ENCODE measurements at regions not wholly inside any gene's neighbourhood (a gene's known extent, or its start where the extent isn't known, plus 50 kb on each side); places are given as distances from the start of the nearest gene placed in this dataset.

DNA sequence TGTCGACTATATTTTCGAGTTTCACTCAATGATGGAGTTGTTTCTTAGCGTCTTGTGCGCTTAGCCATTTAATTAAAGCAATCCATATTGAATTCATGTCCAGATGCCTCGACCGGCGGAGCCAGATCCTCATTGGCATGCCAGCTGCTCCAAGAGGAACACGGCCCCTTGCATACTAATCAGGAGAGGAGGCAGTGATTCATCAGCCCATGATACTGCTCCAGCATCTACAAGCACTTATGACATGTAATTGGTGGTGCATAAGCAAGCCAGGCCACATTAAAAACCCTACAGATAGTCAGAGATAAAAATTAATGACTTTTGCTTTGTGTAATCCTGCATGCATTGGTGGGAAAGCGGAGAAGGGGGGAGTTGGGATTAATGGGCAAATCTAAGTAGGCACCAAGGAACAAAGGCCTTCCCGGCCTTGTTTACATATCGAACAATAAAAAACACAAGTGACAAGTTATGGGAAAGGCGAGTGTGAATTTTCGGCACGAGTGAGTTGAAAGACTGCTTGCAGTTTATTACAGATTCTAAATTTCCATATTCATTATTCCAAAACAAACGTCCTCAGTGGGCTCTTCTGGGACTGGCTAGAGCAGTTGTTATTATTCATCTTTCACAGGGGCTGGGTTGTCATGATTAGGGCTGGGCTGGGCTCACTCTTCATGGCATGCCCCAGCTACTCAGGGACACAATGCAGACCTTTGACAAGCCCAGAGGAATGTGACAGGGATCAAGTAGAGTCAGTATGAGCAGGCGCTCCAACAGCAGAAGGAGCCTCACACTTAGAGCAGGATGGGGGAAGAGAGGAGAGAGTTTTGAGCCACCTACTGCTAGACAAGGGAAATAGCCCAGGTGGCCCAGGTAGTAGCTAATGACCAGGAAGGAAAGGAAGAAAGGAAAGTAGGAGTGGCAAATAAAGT, 281.7 kb upstream of the ZFHX3 start:
- TF ChIP-seq, protein P1, sequence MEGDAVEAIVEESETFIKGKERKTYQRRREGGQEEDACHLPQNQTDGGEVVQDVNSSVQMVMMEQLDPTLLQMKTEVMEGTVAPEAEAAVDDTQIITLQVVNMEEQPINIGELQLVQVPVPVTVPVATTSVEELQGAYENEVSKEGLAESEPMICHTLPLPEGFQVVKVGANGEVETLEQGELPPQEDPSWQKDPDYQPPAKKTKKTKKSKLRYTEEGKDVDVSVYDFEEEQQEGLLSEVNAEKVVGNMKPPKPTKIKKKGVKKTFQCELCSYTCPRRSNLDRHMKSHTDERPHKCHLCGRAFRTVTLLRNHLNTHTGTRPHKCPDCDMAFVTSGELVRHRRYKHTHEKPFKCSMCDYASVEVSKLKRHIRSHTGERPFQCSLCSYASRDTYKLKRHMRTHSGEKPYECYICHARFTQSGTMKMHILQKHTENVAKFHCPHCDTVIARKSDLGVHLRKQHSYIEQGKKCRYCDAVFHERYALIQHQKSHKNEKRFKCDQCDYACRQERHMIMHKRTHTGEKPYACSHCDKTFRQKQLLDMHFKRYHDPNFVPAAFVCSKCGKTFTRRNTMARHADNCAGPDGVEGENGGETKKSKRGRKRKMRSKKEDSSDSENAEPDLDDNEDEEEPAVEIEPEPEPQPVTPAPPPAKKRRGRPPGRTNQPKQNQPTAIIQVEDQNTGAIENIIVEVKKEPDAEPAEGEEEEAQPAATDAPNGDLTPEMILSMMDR (IDR thresholded peaks at IDR 0.05; ENCODE audit: low read depth, low read length), result peak; percentile 28; the same call in 1 of the 2 replicates
- peak; percentile 82 for DNase-seq
- H3K27me3 ChIP-seq, result no peaks in the 10 kb centered on the region
- H3K36me3 ChIP-seq, result no peaks in the 10 kb centered on the region
- no peak overlapping the region for H3K4me3 ChIP-seq (ENCODE audit: low read depth, low read length)
- H3K4me1 ChIP-seq, result peaks cover 32% of the 10 kb centered on the region
- H3K9me3 ChIP-seq, result no peaks in the 10 kb centered on the region

DNA sequence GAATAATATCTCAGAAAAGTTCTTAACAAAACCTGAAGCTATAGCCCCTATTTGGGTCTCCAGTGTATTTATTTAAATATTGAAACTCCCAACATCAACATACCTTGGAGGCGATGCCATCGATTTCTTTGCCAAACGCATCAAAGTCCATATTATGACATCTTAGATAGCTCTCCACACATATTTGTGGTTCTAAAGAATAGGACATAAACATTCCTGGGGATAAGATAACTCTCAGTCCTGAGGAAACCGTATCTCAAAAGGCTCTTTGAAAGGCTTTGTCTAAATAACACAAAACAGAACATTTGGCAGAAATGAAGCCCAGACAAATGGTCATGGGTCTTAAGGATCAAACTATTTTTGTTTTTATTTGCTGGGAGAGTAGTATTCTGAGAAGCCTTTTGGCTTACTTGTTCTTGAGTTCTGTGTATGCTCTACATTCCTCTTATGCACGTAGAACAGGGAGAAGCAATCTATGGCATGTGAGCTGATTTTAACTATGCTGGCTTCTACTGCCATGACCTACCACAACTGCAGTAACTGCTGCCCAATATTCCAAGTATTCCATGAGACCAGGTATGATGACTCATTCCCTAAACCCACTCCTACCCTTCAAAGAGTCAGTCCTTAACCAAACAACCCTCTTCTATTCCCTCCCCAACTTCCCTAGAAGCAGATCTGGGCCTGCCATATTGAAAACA, 279.0 kb upstream of the ZFHX3 start:
- Histone ChIP-seq H3K4me3 (ENCODE audit: low read depth, low read length) (no peak overlapping the region), H3K9me3 (no peaks in the 10 kb centered on the region), H3K27me3 (no peaks in the 10 kb centered on the region), H3K4me1 (peaks cover 32% of the 10 kb centered on the region), H3K36me3 (no peaks in the 10 kb centered on the region)
- TF ChIP-seq, protein P1 (IDR thresholded peaks at IDR 0.05; ENCODE audit: low read depth, low read length), result no peak
- no peak for DNase-seq

DNA sequence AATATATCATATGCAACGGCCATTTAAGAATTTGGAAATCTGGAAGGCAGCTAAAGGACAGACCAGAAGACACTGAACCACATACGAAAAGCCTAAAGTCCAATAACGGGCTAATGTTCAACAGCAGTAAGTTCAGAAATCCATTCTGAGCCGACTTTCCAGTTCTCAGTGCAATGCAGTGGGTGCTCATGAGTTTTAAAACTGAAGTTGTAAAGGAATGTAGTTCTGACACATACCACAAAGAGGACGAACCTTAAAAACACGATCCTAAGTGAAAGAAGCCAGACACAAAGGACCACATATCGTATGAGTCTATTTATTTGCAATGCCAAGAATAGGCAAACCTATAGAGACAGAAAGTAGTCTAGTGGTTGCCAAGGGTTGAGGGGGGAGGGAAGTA, 278.3 kb upstream of the ZFHX3 start:
- TF ChIP-seq, protein P1 (IDR thresholded peaks at IDR 0.05; ENCODE audit: low read depth, low read length), result no peak
- Histone ChIP-seq H3K27me3 (no peaks in the 10 kb centered on the region), H3K4me3 (ENCODE audit: low read depth, low read length) (no peak overlapping the region), H3K4me1 (peaks cover 32% of the 10 kb centered on the region), H3K36me3 (no peaks in the 10 kb centered on the region), H3K9me3 (no peaks in the 10 kb centered on the region)
- DNase-seq, result no peak

DNA sequence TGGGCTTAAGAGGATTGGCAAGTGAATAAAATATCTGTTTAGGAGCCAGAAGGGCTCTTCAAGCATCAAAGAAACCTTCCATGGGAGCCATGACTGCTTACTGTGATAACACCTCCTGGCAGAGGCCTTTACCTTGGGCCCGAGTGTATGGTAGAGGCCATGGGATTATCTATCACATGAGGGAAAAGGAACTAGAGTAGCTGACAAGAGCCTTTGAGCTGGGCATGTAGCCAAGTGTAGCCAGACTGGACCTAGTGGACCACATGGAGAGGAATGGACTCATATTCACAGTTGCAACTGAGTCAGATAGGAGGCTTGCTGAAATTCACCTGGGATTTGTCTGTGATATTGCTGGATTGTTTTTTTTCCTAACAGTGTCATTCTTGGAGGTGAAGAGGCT, 276.0 kb upstream of the ZFHX3 start:
- H3K4me1 ChIP-seq, result peaks cover 14% of the 10 kb centered on the region
- no peaks in the 10 kb centered on the region for H3K36me3 ChIP-seq
- TF ChIP-seq, protein P1 (IDR thresholded peaks at IDR 0.05; ENCODE audit: low read depth, low read length), result no peak
- H3K27me3 ChIP-seq, result no peaks in the 10 kb centered on the region
- no peak overlapping the region for H3K4me3 ChIP-seq (ENCODE audit: low read depth, low read length)
- H3K9me3 ChIP-seq, result no peaks in the 10 kb centered on the region
- no peak for DNase-seq

DNA sequence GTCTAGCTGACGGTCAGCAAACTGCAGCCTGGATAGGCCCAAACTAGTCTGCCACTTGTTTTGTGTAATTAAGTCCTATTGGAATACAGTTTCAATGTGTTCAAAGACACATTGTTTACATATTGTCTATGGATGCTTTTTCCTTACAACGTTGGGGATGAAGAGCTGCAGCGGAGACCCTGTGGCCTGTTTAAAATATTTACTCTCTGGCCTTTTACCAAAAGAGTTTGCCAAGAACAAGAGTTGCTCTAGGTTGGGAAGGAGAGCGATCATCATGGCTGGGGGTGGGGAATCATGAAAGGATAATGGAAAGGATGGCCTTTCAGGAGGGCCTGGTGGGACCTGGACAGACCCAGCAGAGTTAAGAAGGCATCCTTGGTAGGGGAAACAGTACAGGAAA, 274.9 kb upstream of the ZFHX3 start:
- Histone ChIP-seq H3K9me3 (no peaks in the 10 kb centered on the region), H3K4me3 (ENCODE audit: low read depth, low read length) (no peak overlapping the region), H3K36me3 (no peaks in the 10 kb centered on the region), H3K27me3 (no peaks in the 10 kb centered on the region), H3K4me1 (peaks cover 6% of the 10 kb centered on the region)
- DNase-seq, result no peak
- TF ChIP-seq, protein P1 (IDR thresholded peaks at IDR 0.05; ENCODE audit: low read depth, low read length), result no peak

DNA sequence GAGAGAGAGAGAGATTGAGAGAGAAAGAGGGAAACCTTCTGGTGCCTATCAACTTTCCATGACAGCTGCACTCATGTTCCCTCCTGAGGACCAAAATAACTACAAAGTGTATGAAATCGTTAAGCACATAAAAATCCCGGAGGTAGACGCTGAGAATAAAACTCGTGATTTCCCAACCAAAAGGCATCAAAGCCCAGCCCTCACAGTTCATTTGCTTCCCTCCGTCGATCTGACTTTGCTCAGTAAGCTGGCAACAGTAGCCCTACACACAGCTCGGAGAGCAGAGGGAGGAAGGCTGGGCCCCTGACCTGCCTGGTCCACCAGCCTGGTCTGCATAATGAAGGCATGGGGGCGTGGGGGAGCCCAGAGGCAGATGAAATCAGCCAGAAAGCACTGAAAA, 273.9 kb upstream of the ZFHX3 start:
- Histone ChIP-seq H3K36me3 (no peaks in the 10 kb centered on the region), H3K4me1 (no peaks in the 10 kb centered on the region), H3K27me3 (no peaks in the 10 kb centered on the region), H3K4me3 (ENCODE audit: low read depth, low read length) (no peak overlapping the region), H3K9me3 (no peaks in the 10 kb centered on the region)
- TF ChIP-seq, protein P1 (IDR thresholded peaks at IDR 0.05; ENCODE audit: low read depth, low read length), result no peak
- DNase-seq, result no peak
